DMS153 (cell line): ENCODE measurements at regions not wholly inside any gene's neighbourhood (a gene's known extent, or its start where the extent isn't known, plus 50 kb on each side); places are given as distances from the start of the nearest gene placed in this dataset.

Source experiments
- DNase-seq: peaks from one replicate; lab custom pipeline; 2025; lab: John Stamatoyannopoulos, UW

GRCh38 chr3:106877627-106878026 is 499.6 kb upstream of the CCDC54 start:
- no peak for DNase-seq

- no peak for DNase-seq
Measured at GRCh38 chr3:106880206-106880605, 497.0 kb upstream of the CCDC54 start.

GRCh38 chr3:106881186-106881585 is 496.1 kb upstream of the CCDC54 start:
- no peak for DNase-seq

- DNase-seq, result no peak
Measured at GRCh38 chr3:106882297-106882696, 494.9 kb upstream of the CCDC54 start.

- DNase-seq, result no peak
Measured at GRCh38 chr3:106906074-106906473, 471.2 kb upstream of the CCDC54 start.

GRCh38 chr3:106908181-106908938 is 468.9 kb upstream of the CCDC54 start:
- no peak for DNase-seq

GRCh38 chr3:106913111-106913698 is 464.0 kb upstream of the CCDC54 start:
- DNase-seq, result no peak

- DNase-seq, result no peak
Measured at GRCh38 chr3:106913966-106914365, 463.3 kb upstream of the CCDC54 start.

- no peak for DNase-seq
Measured at GRCh38 chr3:106920609-106921008, 456.6 kb upstream of the CCDC54 start.

GRCh38 chr3:106929081-106929480 is 448.2 kb upstream of the CCDC54 start:
- no peak for DNase-seq

- DNase-seq, result no peak
Measured at GRCh38 chr3:106930086-106930485, 447.2 kb upstream of the CCDC54 start.

- DNase-seq, result no peak
Measured at GRCh38 chr3:106931904-106932303, 445.3 kb upstream of the CCDC54 start.

GRCh38 chr3:106936337-106936736 is 440.9 kb upstream of the CCDC54 start:
- no peak for DNase-seq

GRCh38 chr3:106942051-106942450 is 435.2 kb upstream of the CCDC54 start:
- no peak for DNase-seq

- DNase-seq, result no peak
Measured at GRCh38 chr3:106943071-106943470, 434.2 kb upstream of the CCDC54 start.

GRCh38 chr3:106945435-106945834 is 431.8 kb upstream of the CCDC54 start:
- no peak for DNase-seq

GRCh38 chr3:106946866-106947265 is 430.4 kb upstream of the CCDC54 start:
- DNase-seq, result no peak

- DNase-seq, result no peak
Measured at GRCh38 chr3:106957029-106957428, 420.2 kb upstream of the CCDC54 start.

GRCh38 chr3:106962993-106963392 is 414.2 kb upstream of the CCDC54 start:
- no peak for DNase-seq

- no peak for DNase-seq
Measured at GRCh38 chr3:106963442-106963841, 413.8 kb upstream of the CCDC54 start.

GRCh38 chr3:106965307-106965706 is 411.9 kb upstream of the CCDC54 start:
- DNase-seq, result no peak

- DNase-seq, result no peak
Measured at GRCh38 chr3:106969596-106969995, 407.6 kb upstream of the CCDC54 start.

GRCh38 chr3:106981392-106981791 is 395.8 kb upstream of the CCDC54 start:
- no peak for DNase-seq

GRCh38 chr3:106985721-106986120 is 391.5 kb upstream of the CCDC54 start:
- no peak for DNase-seq
